ENCODE measurements at regions not wholly inside any gene's neighbourhood (a gene's known extent, or its start where the extent isn't known, plus 50 kb on each side); places are given as distances from the start of the nearest gene placed in this dataset.

DNA sequence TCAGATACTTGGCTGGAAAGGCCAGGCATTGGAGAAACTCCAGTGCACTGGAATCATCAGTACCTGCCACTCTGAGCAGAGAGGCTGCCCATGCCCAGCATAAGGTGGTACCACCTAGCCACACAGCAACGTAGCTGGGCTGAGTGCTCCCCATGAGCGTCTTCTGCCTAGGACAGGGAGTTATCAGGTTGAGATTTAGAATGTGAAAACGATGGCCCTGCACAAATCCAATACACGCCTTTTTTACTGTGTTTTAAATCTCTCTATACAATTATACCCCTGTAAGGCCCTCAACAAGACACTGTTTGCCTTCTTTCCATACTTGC, 66.7 kb upstream of the PTGR2 start:
- TF ChIP-seq, protein P1, sequence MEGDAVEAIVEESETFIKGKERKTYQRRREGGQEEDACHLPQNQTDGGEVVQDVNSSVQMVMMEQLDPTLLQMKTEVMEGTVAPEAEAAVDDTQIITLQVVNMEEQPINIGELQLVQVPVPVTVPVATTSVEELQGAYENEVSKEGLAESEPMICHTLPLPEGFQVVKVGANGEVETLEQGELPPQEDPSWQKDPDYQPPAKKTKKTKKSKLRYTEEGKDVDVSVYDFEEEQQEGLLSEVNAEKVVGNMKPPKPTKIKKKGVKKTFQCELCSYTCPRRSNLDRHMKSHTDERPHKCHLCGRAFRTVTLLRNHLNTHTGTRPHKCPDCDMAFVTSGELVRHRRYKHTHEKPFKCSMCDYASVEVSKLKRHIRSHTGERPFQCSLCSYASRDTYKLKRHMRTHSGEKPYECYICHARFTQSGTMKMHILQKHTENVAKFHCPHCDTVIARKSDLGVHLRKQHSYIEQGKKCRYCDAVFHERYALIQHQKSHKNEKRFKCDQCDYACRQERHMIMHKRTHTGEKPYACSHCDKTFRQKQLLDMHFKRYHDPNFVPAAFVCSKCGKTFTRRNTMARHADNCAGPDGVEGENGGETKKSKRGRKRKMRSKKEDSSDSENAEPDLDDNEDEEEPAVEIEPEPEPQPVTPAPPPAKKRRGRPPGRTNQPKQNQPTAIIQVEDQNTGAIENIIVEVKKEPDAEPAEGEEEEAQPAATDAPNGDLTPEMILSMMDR (IDR thresholded peaks at IDR 0.05) = no peak
- Histone ChIP-seq H3K9ac (ENCODE audit: low read depth in 2 of 2, low read length in 2 of 2) (peak overlapping the region; percentile 44 to 98), H3K4me1 (peaks cover 33% of the 10 kb centered on the region), H3K27ac (peak overlapping the region; percentile 98), H3K4me3 (peak overlapping the region; percentile 58), H3K27me3 (no peaks in the 10 kb centered on the region), H3K36me3 (no peaks in the 10 kb centered on the region), H3K9me3 (no peaks in the 10 kb centered on the region)
- no peak for DNase-seq
- intact Hi-C loops (cut with DNase I) = no loop called here

DNA sequence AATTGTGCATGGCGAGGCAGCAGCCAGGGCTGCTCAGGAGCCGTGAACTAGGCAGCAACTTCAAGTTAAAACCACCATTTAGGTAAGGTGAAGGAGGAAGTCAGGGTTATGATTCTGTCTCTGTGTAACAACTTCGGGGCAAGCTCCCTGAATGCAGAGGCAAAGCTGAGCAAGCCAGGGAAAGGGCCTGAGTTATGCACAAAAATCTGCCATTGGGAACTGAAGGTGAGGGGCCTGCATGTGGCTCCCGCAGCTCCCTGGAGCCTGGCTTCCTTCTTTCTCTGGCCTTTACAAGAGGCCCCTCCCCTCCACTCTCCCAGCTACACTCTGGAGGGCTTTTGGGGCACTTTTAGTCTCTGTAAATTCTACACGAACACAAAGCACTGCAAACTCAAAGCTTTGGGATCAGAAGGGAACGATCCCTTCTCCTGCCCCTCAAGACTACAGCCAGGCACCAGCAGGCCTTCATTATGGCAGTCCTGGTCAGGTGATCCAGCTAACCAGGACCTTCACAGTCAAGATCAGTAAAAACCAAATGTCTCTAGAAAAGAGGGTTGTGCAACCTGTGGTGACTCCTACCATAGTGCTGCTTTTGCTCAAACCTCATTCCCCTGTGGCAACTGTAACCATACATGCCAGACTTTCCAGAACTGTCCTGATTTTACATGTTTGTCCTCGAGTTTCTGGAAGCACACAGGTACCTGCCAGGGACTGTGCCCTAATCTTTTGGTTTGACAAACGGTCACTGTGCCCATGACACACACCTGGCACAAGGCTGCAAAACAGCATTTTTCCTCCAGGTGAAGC, 67.2 kb upstream of the PTGR2 start:
- Histone ChIP-seq H3K9me3 (no peaks in the 10 kb centered on the region), H3K27ac (peak overlapping the region; percentile 98), H3K4me1 (peaks cover 33% of the 10 kb centered on the region), H3K4me3 (peak overlapping the region; percentile 58), H3K9ac (ENCODE audit: low read depth in 2 of 2, low read length in 2 of 2) (peak overlapping the region; percentile 28 to 98), H3K27me3 (no peaks in the 10 kb centered on the region), H3K36me3 (no peaks in the 10 kb centered on the region)
- DNase-seq = no peak
- intact Hi-C loops (cut with DNase I) = no loop called here
- TF ChIP-seq, protein P1 (IDR thresholded peaks at IDR 0.05) = no peak

DNA sequence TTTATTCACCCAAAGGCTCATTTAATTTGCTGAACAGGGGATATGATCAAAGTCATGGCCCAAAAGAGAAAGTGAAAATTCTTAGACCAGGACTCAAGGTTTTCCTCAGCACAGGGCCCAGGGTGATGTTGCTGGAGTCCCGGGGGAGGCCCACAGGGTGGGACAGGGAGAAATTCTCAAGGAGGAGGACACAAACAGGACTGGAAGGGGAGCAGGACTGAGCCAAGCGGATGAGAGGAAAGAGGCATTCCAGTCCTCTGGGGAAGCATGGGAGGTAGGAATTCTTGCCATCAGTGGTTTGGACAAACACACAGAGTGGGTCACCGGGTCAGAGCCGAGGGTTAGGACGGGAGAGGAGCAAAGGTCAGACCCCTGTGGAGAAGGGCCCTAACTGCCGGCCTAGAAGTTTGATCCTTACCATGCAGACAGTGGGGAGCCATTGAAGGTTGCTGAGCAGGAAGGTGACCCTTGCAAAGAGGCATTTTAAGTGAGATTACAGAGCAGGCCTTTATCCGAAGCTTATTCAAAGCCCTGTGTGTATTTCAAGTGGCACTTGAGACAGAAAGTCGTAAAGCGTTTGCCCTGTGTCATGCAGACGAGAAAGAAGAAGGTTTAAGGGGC, 68.4 kb upstream of the PTGR2 start:
- intact Hi-C loops (cut with DNase I) = no loop called here
- Histone ChIP-seq H3K4me3 (no peak overlapping the region), H3K4me1 (peaks cover 29% of the 10 kb centered on the region)

DNA sequence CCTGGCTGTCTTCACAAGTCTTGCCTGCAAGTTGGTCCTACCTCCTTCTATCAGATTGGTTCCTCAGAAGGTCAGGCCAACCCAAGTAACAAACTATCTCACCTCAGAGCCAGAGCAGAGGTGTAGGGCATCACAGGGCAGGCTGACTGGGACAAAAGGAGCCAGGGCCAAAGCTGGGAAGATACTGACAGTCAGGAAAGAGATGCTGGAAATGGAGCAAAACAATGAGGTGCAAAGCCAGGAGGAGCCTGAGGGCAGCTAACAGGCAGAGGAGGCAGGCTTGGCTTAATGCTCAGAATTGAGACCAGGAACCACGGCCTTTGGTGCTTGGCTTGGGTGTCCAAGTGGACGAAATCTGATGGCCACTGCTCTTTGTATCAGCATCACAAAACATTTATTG, 68.4 kb upstream of the PNMA1 start:
- intact Hi-C loops (cut with DNase I) = no loop called here
- Histone ChIP-seq H3K9me3 (no peaks in the 10 kb centered on the region), H3K9ac (ENCODE audit: low read depth in 2 of 2, low read length in 2 of 2) (no peak overlapping the region), H3K4me1 (peaks cover 27% of the 10 kb centered on the region), H3K36me3 (no peaks in the 10 kb centered on the region), H3K27me3 (no peaks in the 10 kb centered on the region), H3K4me3 (no peak overlapping the region), H3K27ac (peak overlapping the region; percentile 98)
- TF ChIP-seq, protein P1 (IDR thresholded peaks at IDR 0.05) = no peak
- DNase-seq = no peak

More for the DNA sequence above, 68.4 kb upstream of the PTGR2 start:
- H3K9me3 ChIP-seq = no peaks in the 10 kb centered on the region
- H3K36me3 ChIP-seq = no peaks in the 10 kb centered on the region
- TF ChIP-seq, protein P1 (IDR thresholded peaks at IDR 0.05) = no peak
- DNase-seq = no peak
- H3K27me3 ChIP-seq = no peaks in the 10 kb centered on the region
- peak overlapping the region in 1 of 2 donors; percentile 98 for H3K9ac ChIP-seq (ENCODE audit: low read depth in 2 of 2, low read length in 2 of 2)
- peak overlapping the region; percentile 98 for H3K27ac ChIP-seq

DNA sequence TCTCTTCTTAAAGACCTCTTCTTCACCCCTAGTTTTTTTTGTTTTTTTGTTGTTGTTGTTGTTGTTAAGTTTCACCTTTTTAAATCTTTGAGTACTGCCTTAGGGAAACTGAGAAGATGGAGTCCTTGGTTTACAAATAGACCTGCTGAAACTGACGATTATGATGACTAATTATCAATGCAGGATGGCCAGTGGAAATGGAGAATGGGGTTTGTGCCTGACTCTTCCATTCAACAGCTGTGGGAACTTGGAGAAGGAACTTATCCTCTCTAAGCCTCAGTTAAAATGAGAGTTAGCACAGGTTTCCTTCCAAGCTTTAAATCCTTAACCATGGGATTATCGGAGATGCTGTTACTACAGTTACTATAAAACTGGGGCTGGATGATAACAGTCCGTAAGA, 66.7 kb upstream of the PNMA1 start:
- H3K27me3 ChIP-seq = no peaks in the 10 kb centered on the region
- H3K9ac ChIP-seq (ENCODE audit: low read depth in 2 of 2, low read length in 2 of 2) = no peak overlapping the region
- H3K36me3 ChIP-seq = no peaks in the 10 kb centered on the region
- no peaks in the 10 kb centered on the region for H3K9me3 ChIP-seq
- H3K27ac ChIP-seq = no peak overlapping the region
- DNase-seq = no peak
- H3K4me1 ChIP-seq = peaks cover 27% of the 10 kb centered on the region
- H3K4me3 ChIP-seq = no peak overlapping the region
- TF ChIP-seq, protein P1 (IDR thresholded peaks at IDR 0.05) = no peak
- intact Hi-C loops (cut with DNase I) = no loop called here
